Right atrium auricular region (tissue), 2 donors: ENCODE measurements at regions not wholly inside any gene's neighbourhood (a gene's known extent, or its start where the extent isn't known, plus 50 kb on each side); places are given as distances from the start of the nearest gene placed in this dataset.

ENCODE experiments used
- DNase-seq: peaks from one replicate; pipeline ENCODE4 v3.0.0-alpha.2; 2019; ENCODE audit warnings: low spot score
- H3K27ac ChIP-seq, 2 donors: fragments of 200-600 bp; sonication (generic); 1 replicate in 1 of 2; 2 replicates in 1 of 2; pipeline ENCODE4 v1.5.1; 2016 to 2019
- H3K27me3 ChIP-seq, 2 donors: fragments of 200-600 bp; sonication (generic); one replicate each; pipeline versions ENCODE4 v1.5.1 to v1.6.0; 2017 to 2019
- H3K36me3 ChIP-seq: fragments of 200-600 bp; sonication (generic); one replicate; pipeline ENCODE4 v1.5.1; 2016
- H3K4me1 ChIP-seq, 2 donors: fragments of 200-600 bp; sonication (generic); one replicate each; pipeline versions ENCODE4 v1.5.1 to v1.6.0; 2017 to 2019
- H3K4me3 ChIP-seq, 2 donors: fragments of 200-600 bp; sonication (generic); 1 replicate in 1 of 2; 2 replicates in 1 of 2; pipeline ENCODE4 v1.5.1; 2017 to 2019; ENCODE audit warnings: mild to moderate bottlenecking in 1 of 2, moderate library complexity in 1 of 2
- H3K9me3 ChIP-seq, 2 donors: fragments of 200-600 bp; sonication (generic); one replicate each; pipeline ENCODE4 v1.5.1; 2019
- TF ChIP-seq, protein P1 (sequence below), 2 donors: fragments of 200-600 bp; sonication (generic); IDR thresholded peaks; one replicate each; pipeline ENCODE4 v1.5.1; 2019; ENCODE audit warnings: antibody characterized with exemption in 2 of 2

GRCh38 chr16:17590711-17591654 lies 120.2 kb upstream of the XYLT1 start:
- Histone ChIP-seq H3K36me3 (no peaks in the 10 kb centered on the region), H3K27me3 (no peaks in the 10 kb centered on the region), H3K9me3 (no peaks in the 10 kb centered on the region), H3K4me1 (no peaks in the 10 kb centered on the region), H3K4me3 (no peak overlapping the region), H3K27ac (no peak overlapping the region)
- TF ChIP-seq, protein P1, sequence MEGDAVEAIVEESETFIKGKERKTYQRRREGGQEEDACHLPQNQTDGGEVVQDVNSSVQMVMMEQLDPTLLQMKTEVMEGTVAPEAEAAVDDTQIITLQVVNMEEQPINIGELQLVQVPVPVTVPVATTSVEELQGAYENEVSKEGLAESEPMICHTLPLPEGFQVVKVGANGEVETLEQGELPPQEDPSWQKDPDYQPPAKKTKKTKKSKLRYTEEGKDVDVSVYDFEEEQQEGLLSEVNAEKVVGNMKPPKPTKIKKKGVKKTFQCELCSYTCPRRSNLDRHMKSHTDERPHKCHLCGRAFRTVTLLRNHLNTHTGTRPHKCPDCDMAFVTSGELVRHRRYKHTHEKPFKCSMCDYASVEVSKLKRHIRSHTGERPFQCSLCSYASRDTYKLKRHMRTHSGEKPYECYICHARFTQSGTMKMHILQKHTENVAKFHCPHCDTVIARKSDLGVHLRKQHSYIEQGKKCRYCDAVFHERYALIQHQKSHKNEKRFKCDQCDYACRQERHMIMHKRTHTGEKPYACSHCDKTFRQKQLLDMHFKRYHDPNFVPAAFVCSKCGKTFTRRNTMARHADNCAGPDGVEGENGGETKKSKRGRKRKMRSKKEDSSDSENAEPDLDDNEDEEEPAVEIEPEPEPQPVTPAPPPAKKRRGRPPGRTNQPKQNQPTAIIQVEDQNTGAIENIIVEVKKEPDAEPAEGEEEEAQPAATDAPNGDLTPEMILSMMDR (IDR thresholded peaks at IDR 0.05): no peak
- DNase-seq: no peak

DNA sequence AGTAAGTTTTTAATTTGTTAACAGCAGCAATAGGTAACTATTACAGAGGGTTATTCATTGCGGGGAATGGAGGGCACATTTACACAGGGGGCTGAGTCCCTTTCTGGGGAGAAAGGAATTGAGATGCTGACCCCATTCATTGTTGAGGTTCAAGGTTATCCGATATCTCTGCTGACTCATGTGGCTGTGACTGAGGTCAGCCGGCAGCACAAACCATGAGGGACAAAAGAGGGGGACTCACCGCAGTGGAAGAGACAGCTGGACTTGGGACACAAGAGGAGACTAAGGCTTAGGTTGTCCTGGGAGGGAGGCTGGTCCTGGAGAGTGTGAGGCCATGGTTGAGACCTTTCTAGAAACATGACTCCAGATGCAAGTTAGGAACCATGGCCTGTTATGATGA lies 119.1 kb upstream of the XYLT1 start:
- Histone ChIP-seq H3K4me3 (no peak overlapping the region), H3K36me3 (no peaks in the 10 kb centered on the region), H3K27ac (no peak overlapping the region), H3K27me3 (no peaks in the 10 kb centered on the region), H3K4me1 (no peaks in the 10 kb centered on the region), H3K9me3 (no peaks in the 10 kb centered on the region)
- no peak for DNase-seq
- TF ChIP-seq, protein P1 (IDR thresholded peaks at IDR 0.05): no peak

DNA sequence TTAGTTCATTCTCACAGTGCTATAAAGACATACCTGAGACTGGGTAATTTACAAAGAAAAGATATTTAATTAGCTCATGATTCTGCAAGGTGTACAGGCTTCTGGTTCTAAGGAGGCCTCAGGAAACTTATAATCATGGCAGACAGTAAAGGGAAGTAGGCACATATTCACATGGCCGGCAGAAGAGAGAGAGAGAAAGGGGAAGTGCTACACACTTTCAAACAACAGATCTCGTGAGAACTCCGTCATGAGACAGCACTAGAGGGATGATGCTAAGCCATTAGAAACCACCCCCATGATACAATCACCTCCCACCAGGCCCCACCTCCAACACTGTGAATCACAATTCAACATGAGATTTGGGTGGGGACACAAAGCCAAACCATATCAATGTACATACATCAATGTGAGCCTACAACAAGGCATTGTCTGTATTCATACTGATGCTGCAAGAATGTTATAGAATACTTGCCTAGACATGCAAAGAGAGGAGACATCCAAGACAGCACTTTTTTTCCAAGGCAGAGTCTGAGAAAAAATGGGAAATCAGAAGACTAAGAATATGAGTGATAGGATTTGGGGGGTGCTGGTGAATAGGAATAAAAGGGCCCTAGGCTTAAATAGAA lies 114.8 kb upstream of the XYLT1 start:
- Histone ChIP-seq H3K4me3 (no peak overlapping the region), H3K4me1 (no peaks in the 10 kb centered on the region), H3K27ac (no peak overlapping the region), H3K36me3 (no peaks in the 10 kb centered on the region), H3K27me3 (no peaks in the 10 kb centered on the region), H3K9me3 (peaks cover 0 to 10% of the 10 kb centered on the region in 2 donors)
- no peak for DNase-seq
- TF ChIP-seq, protein P1 (IDR thresholded peaks at IDR 0.05): no peak

DNA sequence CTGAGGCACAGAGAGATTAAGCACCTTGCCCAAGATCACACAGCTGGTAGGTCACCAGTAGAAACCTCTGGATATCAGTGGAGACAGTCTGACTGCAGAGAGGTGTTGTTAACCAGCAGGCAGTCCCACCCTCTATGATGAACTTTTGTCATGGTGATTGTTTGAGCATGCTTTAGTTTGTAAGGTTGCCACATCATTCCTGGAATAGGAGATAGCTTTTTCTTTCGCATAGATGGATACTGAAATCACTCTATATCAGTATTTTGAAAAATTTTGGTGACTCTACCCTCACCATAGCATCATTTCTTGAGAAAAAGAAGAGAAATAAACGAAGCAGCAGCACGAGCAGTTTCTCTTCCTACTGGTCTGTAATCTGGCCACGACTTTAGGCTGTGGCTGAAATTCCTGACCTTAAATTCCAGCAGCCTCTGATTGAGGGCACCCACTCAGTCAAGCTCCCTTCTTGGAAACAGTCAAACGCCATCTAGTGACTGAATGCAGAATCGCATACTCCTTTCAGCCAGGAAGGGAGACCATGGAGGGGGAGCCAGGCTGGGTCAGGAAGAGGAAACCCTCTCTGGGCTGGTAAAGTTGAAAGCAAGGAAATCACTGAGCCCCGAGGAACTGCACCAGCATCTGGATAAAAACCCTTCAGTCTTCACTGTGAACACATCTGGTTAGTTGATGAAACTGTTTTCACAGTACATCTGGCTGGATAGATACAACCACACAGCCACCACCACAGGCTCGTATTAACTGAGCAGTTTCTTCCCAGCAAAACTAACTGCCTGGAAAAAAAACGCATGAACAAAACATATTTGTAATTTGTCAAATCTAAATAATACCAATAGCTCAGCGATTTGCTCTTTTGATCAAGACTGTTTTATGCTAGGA lies 108.5 kb upstream of the XYLT1 start:
- Histone ChIP-seq H3K36me3 (no peaks in the 10 kb centered on the region), H3K27me3 (no peaks in the 10 kb centered on the region), H3K4me3 (no peak overlapping the region), H3K9me3 (peaks cover 0 to 10% of the 10 kb centered on the region in 2 donors), H3K4me1 (no peaks in the 10 kb centered on the region), H3K27ac (no peak overlapping the region)
- DNase-seq: peak; percentile 71
- TF ChIP-seq, protein P1 (IDR thresholded peaks at IDR 0.05): peak; percentile 80 to 87

DNA sequence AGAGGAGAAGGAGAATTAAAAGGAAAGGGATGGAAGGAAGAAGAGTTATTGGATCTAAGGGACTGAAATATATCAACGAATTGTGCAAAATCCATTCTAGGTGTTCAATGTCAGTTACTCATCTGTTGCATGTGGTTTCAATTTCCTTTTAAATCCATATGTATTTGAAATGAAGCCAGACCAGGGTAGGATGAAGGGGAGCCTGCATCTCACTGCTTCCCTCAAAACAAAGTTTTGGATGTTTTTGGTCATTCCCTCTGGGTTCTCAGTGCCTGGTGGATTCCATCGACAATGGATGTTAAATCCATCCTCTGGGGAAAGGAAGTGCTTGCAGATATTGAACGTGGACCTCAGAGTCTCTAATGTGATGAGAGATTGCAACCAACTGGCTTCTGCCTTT lies 103.5 kb upstream of the XYLT1 start:
- Histone ChIP-seq H3K27me3 (no peaks in the 10 kb centered on the region), H3K9me3 (no peaks in the 10 kb centered on the region), H3K4me1 (no peaks in the 10 kb centered on the region), H3K27ac (no peak overlapping the region), H3K36me3 (no peaks in the 10 kb centered on the region), H3K4me3 (no peak overlapping the region)
- no peak for DNase-seq
- TF ChIP-seq, protein P1 (IDR thresholded peaks at IDR 0.05): no peak
